ENCODE measurements at regions not wholly inside any gene's neighbourhood (a gene's known extent, or its start where the extent isn't known, plus 50 kb on each side); places are given as distances from the start of the nearest gene placed in this dataset.

- TF ChIP-seq RAD21 (CRISPR knock-in tag; conservative IDR thresholded peaks at IDR 0.05 in 1 of 2, IDR thresholded peaks at IDR 0.05 in 1 of 2), result no peak
- TF ChIP-seq, protein P1, sequence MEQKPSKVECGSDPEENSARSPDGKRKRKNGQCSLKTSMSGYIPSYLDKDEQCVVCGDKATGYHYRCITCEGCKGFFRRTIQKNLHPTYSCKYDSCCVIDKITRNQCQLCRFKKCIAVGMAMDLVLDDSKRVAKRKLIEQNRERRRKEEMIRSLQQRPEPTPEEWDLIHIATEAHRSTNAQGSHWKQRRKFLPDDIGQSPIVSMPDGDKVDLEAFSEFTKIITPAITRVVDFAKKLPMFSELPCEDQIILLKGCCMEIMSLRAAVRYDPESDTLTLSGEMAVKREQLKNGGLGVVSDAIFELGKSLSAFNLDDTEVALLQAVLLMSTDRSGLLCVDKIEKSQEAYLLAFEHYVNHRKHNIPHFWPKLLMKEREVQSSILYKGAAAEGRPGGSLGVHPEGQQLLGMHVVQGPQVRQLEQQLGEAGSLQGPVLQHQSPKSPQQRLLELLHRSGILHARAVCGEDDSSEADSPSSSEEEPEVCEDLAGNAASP (IDR thresholded peaks at IDR 0.05), result no peak
- TF ChIP-seq NFIX (CRISPR knock-in tag; IDR thresholded peaks at IDR 0.05; ENCODE audit: low read depth), result no peak
- TF ChIP-seq BHLHE40 (IDR thresholded peaks at IDR 0.05; ENCODE audit: low read length), result no peak
- TF ChIP-seq POLR2A (conservative IDR thresholded peaks at IDR 0.05), result no peak
Observed at GRCh38 chr6:140980265-140980887, 1152.3 kb upstream of the GJE1 start (continued).

DNA sequence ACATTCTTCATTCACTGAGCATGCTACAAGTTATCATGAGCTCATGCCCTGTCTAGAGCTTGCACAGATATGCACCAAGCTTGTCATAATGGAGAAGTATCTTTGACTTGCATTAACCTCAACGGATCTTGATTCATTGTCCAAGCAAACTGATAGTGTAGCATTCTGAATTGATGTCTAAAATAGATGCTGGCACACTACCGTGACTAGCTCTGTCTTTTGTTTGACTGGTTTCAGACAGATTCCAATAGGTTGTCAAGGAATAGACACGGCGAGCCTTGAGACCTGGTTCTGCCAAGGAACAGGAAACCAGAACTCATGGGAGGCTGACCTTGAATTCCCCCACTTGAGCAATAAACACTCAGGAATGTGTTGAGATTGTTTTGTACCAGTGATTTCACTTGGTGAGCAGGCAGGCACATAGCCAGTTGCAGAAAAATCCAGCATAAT lies 1153.1 kb upstream of the GJE1 start:
- POLR2A ChIA-PET, result interaction anchor here (0.5 kb wide), 1 partner anchor 14 kb away, joined by 3 read pairs; no protein-coding TSS in a partner anchor
- Histone ChIP-seq H3K79me2 (ENCODE audit: control insufficient read depth, insufficient read depth, low read length) (no peaks in the 10 kb centered on the region), H2AFZ (ENCODE audit: low read depth, low read length) (no peak overlapping the region), H3K4me1 (replicated peaks in 1 of 2; ENCODE audit: control insufficient read depth in 2 of 2, insufficient read depth in 2 of 2, low read length in 2 of 2) (no peaks in the 10 kb centered on the region), H3K4me3 (no peak overlapping the region), H3K9ac (ENCODE audit: insufficient read depth in 1 of 2, low read depth in 2 of 2, low read length in 2 of 2) (no peak overlapping the region), H4K20me1 (replicated peaks; ENCODE audit: control insufficient read depth, insufficient read depth, low read length) (no peaks in the 10 kb centered on the region), H3K9me1 (ENCODE audit: control insufficient read depth, insufficient read depth, low read length) (no peaks in the 10 kb centered on the region), H3K9me3 (replicated peaks; ENCODE audit: control insufficient read depth, insufficient read depth, low read depth, low read length) (no peaks in the 10 kb centered on the region), H3K36me3 (ENCODE audit: control insufficient read depth, insufficient read depth, low read length) (no peaks in the 10 kb centered on the region), H3K27me3 (ENCODE audit: control insufficient read depth in 2 of 2, insufficient read depth in 2 of 2, low read length in 2 of 2) (no peaks in the 10 kb centered on the region), H3K4me2 (ENCODE audit: insufficient read depth, low read length) (no peak overlapping the region), H3K27ac (ENCODE audit: extremely low read depth, low read depth, low read length) (no peak overlapping the region)
- no TSS peak for BruUV-seq (replicated peaks)
- WGBS (ENCODE audit: insufficient coverage, low coverage, missing lambda C conversion rate), result 2% methylated on average over 4 of the region's 4 CpGs
- DNase-seq (ENCODE audit: extremely low read depth in 1 of 4, low spot score in 3 of 4) (no peak), ATAC-seq (no peak), FAIRE-seq (no peak)
- CTCF ChIA-PET (ENCODE audit: low intra/inter-chr PET ratio), result no interaction called here
- intact Hi-C loops (cut with micrococcal nuclease), result no loop called here
- in situ Hi-C loops (cut with MboI), result no loop called here
- TF ChIP-seq FOXA1 (IDR thresholded peaks at IDR 0.05; ENCODE audit: borderline replicate concordance), result no peak
- no peak for TF ChIP-seq CHD2 (IDR thresholded peaks at IDR 0.05; ENCODE audit: low read depth, low read length)
- TF ChIP-seq PML (IDR thresholded peaks at IDR 0.05; ENCODE audit: low read length), result no peak
- TF ChIP-seq ZNF699 (CRISPR knock-in tag; IDR thresholded peaks at IDR 0.05; ENCODE audit: insufficient replicate concordance), result no peak
- no peak for TF ChIP-seq HDAC1 (IDR thresholded peaks at IDR 0.05)
- no peak for TF ChIP-seq DACH1 (IDR thresholded peaks at IDR 0.05; ENCODE audit: partially characterized antibody)
- TF ChIP-seq ZNF134 (CRISPR knock-in tag; conservative IDR thresholded peaks at IDR 0.05), result no peak
- TF ChIP-seq, protein P2, sequence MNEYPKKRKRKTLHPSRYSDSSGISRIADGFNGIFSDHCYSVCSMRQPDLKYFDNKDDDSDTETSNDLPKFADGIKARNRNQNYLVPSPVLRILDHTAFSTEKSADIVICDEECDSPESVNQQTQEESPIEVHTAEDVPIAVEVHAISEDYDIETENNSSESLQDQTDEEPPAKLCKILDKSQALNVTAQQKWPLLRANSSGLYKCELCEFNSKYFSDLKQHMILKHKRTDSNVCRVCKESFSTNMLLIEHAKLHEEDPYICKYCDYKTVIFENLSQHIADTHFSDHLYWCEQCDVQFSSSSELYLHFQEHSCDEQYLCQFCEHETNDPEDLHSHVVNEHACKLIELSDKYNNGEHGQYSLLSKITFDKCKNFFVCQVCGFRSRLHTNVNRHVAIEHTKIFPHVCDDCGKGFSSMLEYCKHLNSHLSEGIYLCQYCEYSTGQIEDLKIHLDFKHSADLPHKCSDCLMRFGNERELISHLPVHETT (CRISPR knock-in tag; conservative IDR thresholded peaks at IDR 0.05 in 1 of 2, IDR thresholded peaks at IDR 0.05 in 1 of 2), result no peak
- TF ChIP-seq MXI1 (IDR thresholded peaks at IDR 0.05; ENCODE audit: low read depth, low read length), result no peak
- TF ChIP-seq, protein P3, sequence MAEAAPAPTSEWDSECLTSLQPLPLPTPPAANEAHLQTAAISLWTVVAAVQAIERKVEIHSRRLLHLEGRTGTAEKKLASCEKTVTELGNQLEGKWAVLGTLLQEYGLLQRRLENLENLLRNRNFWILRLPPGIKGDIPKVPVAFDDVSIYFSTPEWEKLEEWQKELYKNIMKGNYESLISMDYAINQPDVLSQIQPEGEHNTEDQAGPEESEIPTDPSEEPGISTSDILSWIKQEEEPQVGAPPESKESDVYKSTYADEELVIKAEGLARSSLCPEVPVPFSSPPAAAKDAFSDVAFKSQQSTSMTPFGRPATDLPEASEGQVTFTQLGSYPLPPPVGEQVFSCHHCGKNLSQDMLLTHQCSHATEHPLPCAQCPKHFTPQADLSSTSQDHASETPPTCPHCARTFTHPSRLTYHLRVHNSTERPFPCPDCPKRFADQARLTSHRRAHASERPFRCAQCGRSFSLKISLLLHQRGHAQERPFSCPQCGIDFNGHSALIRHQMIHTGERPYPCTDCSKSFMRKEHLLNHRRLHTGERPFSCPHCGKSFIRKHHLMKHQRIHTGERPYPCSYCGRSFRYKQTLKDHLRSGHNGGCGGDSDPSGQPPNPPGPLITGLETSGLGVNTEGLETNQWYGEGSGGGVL (CRISPR knock-in tag; IDR thresholded peaks at IDR 0.05), result no peak

Measured in K562 (cell line).